IPS-20b (cell line): ENCODE measurements at regions not wholly inside any gene's neighbourhood (a gene's known extent, or its start where the extent isn't known, plus 50 kb on each side); places are given as distances from the start of the nearest gene placed in this dataset.
"Not testable (repeated sequence)": the region's sequence is repeated elsewhere in the genome, so short reads cannot be mapped to it uniquely, and the experiment has no call there.

Experiments
- H3K27ac ChIP-seq: one replicate; pipeline ENCODE4 v1.5.1; 2013; ENCODE audit warnings: low read length
- H3K27me3 ChIP-seq: 2 replicates; pipeline ENCODE4 v1.6.1; 2013; ENCODE audit warnings: mild to moderate bottlenecking, low read length, inconsistent platforms; ENCODE audit not compliant: insufficient read depth
- H3K36me3 ChIP-seq: 2 replicates; pipeline ENCODE4 v1.6.1; 2013; ENCODE audit warnings: low read depth, mild to moderate bottlenecking, inconsistent platforms, low read length, moderate library complexity; ENCODE audit not compliant: insufficient read depth
- H3K4me1 ChIP-seq: 2 replicates; pipeline ENCODE4 v1.6.1; 2013; ENCODE audit warnings: mild to moderate bottlenecking, control low read depth, inconsistent platforms, low read length, moderate library complexity; ENCODE audit not compliant: insufficient read depth
- H3K4me3 ChIP-seq: 2 replicates; pipeline ENCODE4 v1.5.1; 2013; ENCODE audit warnings: mild to moderate bottlenecking, low read length, inconsistent platforms
- H3K9ac ChIP-seq: 2 replicates; pipeline ENCODE4 v1.6.1; 2013; ENCODE audit warnings: low read depth, mild to moderate bottlenecking, inconsistent platforms, low read length, moderate library complexity
- H3K9me3 ChIP-seq: 2 replicates; pipeline ENCODE4 v1.6.1; 2013; ENCODE audit warnings: mild to moderate bottlenecking, low read depth, low read length, inconsistent platforms; ENCODE audit not compliant: insufficient read depth

DNA sequence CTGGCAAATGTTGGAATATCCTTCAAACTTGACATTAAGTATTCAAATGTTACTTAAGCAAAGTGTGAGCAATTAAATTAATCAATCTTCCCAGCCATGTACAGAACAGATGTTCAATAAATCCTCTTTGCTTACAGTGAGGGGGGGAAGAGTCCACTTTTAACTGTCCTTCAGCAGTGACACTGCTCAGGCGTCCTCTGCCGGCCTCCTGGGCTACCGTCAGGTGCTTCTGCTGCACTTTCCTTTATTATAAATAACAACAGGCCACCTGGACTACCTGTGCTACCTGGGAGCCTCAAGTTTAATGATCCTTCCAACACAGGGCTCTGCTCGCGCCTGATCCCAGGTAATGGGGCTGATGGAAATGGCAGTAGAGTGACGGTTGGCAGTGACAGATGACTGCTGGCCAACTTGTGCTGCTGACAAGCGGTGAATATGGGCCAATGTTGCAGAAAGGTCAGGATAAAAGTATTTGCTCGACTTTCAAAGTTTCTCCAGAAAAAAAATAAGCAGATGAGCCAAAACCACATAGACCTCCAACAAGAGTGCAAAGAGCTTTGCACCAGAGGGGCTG, 460.0 kb upstream of the ZNF507 start:
- no peaks in the 10 kb centered on the region for H3K9me3 ChIP-seq

DNA sequence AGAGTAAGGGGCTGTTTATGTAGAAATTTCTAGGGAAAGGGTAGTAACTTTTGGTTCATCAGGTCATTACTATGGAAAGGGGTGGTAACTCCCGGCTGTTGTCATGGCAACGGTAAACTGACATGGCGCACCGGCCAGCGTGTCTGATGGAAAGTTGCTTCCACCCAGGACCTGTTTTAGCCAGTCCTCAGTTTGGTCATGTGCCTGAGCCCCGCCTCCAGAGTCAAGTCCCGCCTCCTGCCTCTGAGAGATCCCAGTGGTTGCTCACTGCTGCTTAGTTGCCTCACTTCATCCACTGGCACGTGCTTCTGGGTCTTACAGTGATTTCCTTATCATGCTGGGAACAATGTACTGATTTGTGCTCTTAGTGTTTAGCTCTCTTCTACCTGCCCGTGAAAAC, 455.2 kb upstream of the ZNF507 start:
- H3K4me3 ChIP-seq = no peak overlapping the region
- H3K27me3 ChIP-seq = no peaks in the 10 kb centered on the region
- 0 out of 2 replicates have a peak, but pooled peaks cover 2% of the 10 kb centered on the region for H3K9me3 ChIP-seq
- no peak overlapping the region for H3K27ac ChIP-seq
- peaks cover 9% of the 10 kb centered on the region for H3K4me1 ChIP-seq
- H3K9ac ChIP-seq = no peak overlapping the region
- no peaks in the 10 kb centered on the region for H3K36me3 ChIP-seq

More for the DNA sequence above, 460.0 kb upstream of the ZNF507 start:
- no peak overlapping the region for H3K4me3 ChIP-seq
- peaks cover under 1% of the 10 kb centered on the region; the same call in 1 of the 2 replicates for H3K4me1 ChIP-seq
- H3K27ac ChIP-seq = no peak overlapping the region
- H3K9ac ChIP-seq = no peak overlapping the region
- H3K36me3 ChIP-seq = no peaks in the 10 kb centered on the region
- H3K27me3 ChIP-seq = no peaks in the 10 kb centered on the region

DNA sequence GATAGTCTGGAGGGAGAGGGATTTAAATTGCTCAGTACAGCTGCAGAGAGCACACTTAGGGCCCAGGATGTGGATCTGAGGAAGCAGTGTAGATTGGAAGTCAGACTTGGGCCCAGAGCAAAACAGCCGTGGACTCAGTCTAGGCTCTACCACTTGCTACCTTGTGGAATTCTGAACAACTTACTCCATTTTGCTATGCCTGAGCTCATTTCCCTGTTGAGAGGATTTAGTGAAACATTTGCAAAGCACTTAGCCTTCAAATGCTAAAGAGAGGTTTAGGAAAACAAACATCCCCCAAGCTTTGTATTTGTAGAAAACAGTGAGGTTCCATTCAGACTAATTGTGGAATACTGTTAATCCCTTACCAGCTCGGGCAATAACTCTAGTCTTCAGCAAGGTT, 453.4 kb upstream of the ZNF507 start:
- H3K9me3 ChIP-seq = 0 out of 2 replicates have a peak, but pooled peaks cover 2% of the 10 kb centered on the region
- peaks cover 9% of the 10 kb centered on the region for H3K4me1 ChIP-seq
- H3K27ac ChIP-seq = no peak overlapping the region
- H3K27me3 ChIP-seq = no peaks in the 10 kb centered on the region
- H3K36me3 ChIP-seq = no peaks in the 10 kb centered on the region
- peak overlapping the region; percentile 17; the same call in 1 of the 2 replicates for H3K4me3 ChIP-seq
- H3K9ac ChIP-seq = no peak overlapping the region

DNA sequence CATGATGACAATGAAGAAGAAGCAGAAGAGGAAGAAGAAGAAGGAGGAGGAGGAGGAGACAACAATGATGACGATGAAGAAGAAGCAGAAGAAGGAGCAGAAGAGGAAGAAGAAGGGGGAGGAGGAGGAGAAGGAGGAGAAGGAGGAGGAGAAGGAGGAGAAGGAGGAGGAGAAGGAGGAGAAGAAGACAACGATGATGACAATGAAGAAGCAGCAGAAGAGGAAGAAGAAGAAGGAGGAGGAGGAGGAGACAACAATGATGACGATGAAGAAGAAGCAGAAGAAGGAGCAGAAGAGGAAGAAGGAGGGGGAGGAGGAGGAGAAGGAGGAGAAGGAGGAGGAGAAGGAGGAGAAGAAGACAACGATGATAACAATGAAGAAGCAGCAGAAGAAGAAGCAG, 451.9 kb upstream of the ZNF507 start:
- H3K9ac ChIP-seq, H3K9me3 ChIP-seq, H3K4me3 ChIP-seq: not testable (repeated sequence)

DNA sequence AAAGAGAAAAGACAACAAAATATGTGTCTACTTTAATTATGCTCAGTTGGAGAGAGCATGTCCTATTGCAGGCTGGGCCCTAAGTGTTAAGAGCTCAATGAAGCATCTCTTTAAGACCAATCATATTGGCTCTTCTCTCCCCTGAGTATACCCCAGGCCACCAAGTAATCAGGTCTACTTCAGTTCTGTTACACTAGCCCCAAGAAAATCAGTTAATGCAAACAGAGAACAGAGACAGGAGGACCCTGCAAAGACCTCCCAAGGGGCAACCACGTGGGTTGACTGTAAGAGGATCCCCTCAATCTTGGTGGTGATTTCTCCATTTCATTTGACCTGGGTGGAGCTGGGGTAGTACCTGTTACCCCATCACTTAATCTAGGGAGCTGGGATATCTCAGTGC, 451.0 kb upstream of the ZNF507 start:
- Histone ChIP-seq H3K4me3 (no peak overlapping the region), H3K27me3 (no peaks in the 10 kb centered on the region), H3K9ac (no peak overlapping the region), H3K27ac (no peak overlapping the region), H3K9me3 (0 out of 2 replicates have a peak, but pooled peaks cover 2% of the 10 kb centered on the region), H3K4me1 (peaks cover 9% of the 10 kb centered on the region), H3K36me3 (no peaks in the 10 kb centered on the region)

More for the DNA sequence above, 451.9 kb upstream of the ZNF507 start:
- H3K4me1 ChIP-seq, H3K27me3 ChIP-seq, H3K27ac ChIP-seq, H3K36me3 ChIP-seq: not testable (repeated sequence)

DNA sequence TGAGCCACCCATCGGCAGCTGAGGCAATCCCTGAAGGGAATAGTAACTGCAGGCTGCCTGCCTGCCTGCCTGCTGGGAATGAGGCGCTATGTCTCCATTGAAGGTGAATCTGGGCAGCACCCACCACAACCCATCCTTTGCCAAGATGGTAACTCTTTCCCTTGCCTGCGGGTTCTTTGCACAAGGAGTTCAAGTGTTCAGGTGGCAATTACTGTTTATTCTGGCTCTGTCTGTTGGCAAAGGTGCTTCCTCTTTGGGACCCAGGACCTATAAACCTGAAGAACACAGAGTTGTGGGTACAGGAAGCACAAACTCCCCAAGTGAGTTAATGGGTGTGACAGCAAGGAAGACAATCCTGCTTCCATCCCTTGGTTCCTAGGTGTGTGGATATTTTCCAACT, 448.1 kb upstream of the ZNF507 start:
- Histone ChIP-seq H3K27me3 (no peaks in the 10 kb centered on the region), H3K4me1 (no peaks in the 10 kb centered on the region), H3K9ac (no peak overlapping the region), H3K27ac (no peak overlapping the region), H3K9me3 (0 out of 2 replicates have a peak, but pooled peaks cover 2% of the 10 kb centered on the region), H3K36me3 (no peaks in the 10 kb centered on the region), H3K4me3 (no peak overlapping the region)

DNA sequence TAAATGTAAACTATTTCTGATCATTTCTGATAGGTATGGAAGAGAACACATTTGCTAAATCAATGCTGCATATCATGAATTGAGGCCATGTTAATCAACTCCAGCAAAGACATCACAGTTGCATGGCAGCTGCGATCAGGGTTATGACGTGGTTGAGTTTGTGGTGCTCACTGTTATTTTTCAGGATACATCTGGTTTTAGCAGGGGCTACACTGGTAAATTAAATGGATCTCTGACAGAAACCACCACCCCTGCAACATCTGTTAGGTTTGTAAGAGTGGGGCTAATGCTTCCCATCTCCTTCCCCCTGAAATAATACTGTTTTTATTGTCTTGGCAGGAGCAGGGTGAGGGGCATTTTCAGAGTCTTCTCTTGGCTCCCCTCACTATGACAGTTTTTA, 444.4 kb upstream of the ZNF507 start:
- H3K4me1 ChIP-seq = peaks cover 8% of the 10 kb centered on the region; the same call in 1 of the 2 replicates
- H3K9ac ChIP-seq = no peak overlapping the region
- H3K9me3 ChIP-seq = no peaks in the 10 kb centered on the region
- H3K36me3 ChIP-seq = no peaks in the 10 kb centered on the region
- H3K27ac ChIP-seq = no peak overlapping the region
- H3K27me3 ChIP-seq = no peaks in the 10 kb centered on the region
- no peak overlapping the region for H3K4me3 ChIP-seq

DNA sequence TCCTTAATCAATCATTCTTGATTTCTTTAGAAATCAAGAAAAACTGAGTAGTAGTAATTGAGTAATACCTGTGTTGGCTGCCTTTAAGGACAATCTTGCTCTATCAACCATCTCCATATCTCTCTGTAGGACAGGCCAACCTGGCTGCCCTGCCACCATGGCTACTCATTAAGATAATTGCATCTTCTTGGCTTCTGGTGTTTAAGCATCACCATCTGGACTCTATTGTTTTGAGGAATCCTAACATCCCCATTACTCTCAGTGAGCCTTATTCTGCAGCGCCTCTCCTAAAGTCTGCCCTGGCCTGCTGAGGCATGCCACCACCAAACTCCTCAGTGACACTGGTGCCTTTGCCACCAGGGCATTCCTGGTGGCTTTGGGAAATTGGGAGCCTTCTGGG, 442.6 kb upstream of the ZNF507 start:
- Histone ChIP-seq H3K4me3 (no peak overlapping the region), H3K9me3 (no peaks in the 10 kb centered on the region), H3K9ac (no peak overlapping the region), H3K27ac (no peak overlapping the region), H3K27me3 (no peaks in the 10 kb centered on the region), H3K36me3 (no peaks in the 10 kb centered on the region), H3K4me1 (peaks cover 8% of the 10 kb centered on the region; the same call in 1 of the 2 replicates)

DNA sequence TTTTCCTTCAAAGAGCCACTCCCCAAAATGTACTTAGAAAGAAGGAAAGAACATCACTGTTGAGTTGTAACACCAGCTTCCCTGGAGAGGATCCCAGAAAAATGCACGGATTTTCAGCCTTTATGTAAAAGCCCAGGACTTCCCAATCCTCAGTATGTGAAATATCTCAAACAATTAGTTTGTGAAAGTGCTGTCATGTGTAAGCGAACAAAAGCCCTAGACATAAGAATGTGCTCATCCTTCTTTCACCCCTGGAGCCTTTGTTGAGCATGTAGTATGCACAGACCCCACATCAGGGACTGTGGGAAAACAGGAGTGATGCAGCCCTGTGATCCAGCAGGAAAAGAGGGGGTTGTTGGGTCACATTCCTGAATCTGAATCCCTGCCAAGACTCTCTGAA, 441.4 kb upstream of the ZNF507 start:
- Histone ChIP-seq H3K4me3 (no peak overlapping the region), H3K9ac (no peak overlapping the region), H3K27ac (no peak overlapping the region), H3K4me1 (peaks cover 8% of the 10 kb centered on the region; the same call in 1 of the 2 replicates), H3K36me3 (no peaks in the 10 kb centered on the region), H3K9me3 (no peaks in the 10 kb centered on the region), H3K27me3 (no peaks in the 10 kb centered on the region)

DNA sequence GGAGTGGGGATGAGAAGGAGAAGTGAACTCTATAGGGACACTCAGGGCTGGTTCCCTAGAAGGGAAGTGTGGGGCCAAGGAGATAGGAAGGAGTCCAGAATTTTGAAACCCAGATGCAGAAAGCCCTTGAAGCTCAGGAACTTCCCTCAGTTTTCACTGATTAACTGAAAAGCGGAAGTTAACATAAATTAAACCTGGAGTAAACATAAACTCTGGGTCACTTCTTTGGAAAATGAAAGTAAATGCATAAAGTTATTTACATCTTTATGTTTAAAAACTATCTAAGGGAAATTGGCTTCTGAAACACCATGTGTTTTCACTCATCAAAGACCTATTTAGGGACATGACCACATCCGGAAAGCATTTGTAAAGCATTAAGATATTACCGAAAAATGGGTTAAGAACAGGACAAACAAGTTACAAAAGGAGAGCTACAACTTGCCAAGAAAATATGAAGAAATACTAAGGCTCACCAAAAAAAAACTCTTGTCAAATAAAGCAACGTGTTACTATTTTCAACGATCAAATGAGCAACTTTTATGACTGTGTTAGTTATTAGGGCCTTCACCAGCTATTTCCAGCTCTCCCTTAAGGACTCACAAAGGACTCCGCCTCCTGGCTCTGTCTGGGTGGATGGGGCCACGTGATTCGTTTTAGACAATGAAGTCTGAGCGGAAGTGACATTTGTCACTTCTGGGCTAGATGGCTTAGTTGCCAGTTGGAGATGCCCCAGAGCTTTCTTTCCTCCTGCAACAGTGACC, 439.1 kb upstream of the ZNF507 start:
- H3K27ac ChIP-seq = no peak overlapping the region
- no peaks in the 10 kb centered on the region for H3K36me3 ChIP-seq
- H3K27me3 ChIP-seq = no peaks in the 10 kb centered on the region
- H3K4me1 ChIP-seq = peaks cover 8% of the 10 kb centered on the region; the same call in 1 of the 2 replicates
- H3K4me3 ChIP-seq = no peak overlapping the region
- H3K9ac ChIP-seq = no peak overlapping the region
- no peaks in the 10 kb centered on the region for H3K9me3 ChIP-seq

DNA sequence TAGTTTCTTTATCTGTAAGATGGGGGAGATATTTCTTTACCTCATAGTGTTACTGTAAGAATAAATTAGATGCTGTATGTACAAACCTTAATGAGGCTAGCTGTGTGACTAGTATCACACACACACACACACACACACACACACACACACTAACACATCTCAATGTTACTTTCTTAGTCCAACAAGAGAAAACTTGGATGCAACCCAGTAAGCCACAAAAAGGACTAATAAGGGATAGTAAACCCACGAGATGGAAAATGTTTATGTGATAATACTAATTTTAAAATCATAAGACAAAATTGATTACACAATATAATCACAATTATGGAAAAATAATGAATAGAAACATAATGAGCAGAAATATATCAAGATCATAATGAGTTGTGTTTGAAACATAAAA, 437.7 kb upstream of the ZNF507 start:
- no peak overlapping the region for H3K27ac ChIP-seq
- H3K9ac ChIP-seq = no peak overlapping the region
- no peaks in the 10 kb centered on the region for H3K27me3 ChIP-seq
- H3K4me3 ChIP-seq = no peak overlapping the region
- peaks cover 8% of the 10 kb centered on the region; the same call in 1 of the 2 replicates for H3K4me1 ChIP-seq
- H3K9me3 ChIP-seq = no peaks in the 10 kb centered on the region
- H3K36me3 ChIP-seq = no peaks in the 10 kb centered on the region

DNA sequence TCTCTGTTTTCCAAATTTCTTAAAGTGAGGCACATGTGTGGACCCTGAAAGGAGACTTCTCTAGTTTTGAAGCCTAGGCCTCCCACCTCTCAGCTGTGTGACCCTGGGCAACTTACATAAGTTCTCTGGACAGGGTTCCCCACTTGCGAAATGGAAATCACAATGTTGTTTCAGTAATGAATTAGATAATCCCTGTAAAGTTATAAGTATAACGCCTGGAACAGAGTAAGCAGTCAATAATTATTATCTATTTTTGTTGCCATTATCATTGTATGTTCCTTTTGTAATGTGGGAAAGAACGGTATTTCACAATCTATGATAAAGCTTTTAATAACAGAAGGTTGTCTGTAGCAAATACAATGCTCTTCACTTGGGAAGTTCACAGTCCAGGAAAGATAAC, 437.3 kb upstream of the ZNF507 start:
- no peak overlapping the region for H3K27ac ChIP-seq

More for the DNA sequence above, 437.3 kb upstream of the ZNF507 start:
- H3K9ac ChIP-seq = no peak overlapping the region
- peaks cover 9% of the 10 kb centered on the region; the same call in 1 of the 2 replicates for H3K4me1 ChIP-seq
- H3K9me3 ChIP-seq = no peaks in the 10 kb centered on the region
- no peak overlapping the region for H3K4me3 ChIP-seq
- no peaks in the 10 kb centered on the region for H3K27me3 ChIP-seq
- H3K36me3 ChIP-seq = no peaks in the 10 kb centered on the region
